ENCODE measurements at regions not wholly inside any gene's neighbourhood (a gene's known extent, or its start where the extent isn't known, plus 50 kb on each side); places are given as distances from the start of the nearest gene placed in this dataset.

GRCh38 chr1:55839221-55839620 is 624.1 kb upstream of the USP24 start:
- no peak for DNase-seq

DNA sequence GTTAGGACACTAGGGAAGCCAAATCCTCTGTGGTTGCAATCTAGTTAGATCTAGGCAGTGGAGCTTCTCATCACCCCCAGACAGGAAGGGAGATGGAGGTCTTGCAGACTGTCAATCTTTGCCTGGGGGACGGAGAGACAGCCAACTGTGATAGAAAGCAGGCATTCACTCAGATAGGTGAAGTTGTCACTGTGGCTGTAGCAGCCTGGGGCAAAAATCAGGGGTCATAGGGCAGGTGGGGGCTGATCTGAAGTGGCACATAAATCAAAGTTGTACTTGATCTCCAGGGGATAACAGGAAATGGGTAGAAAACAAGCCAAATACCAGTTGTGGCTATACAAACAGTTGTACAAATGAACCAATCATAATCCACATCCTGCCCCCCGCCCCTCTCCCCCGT is 620.9 kb upstream of the USP24 start:
- DNase-seq: no peak

DNA sequence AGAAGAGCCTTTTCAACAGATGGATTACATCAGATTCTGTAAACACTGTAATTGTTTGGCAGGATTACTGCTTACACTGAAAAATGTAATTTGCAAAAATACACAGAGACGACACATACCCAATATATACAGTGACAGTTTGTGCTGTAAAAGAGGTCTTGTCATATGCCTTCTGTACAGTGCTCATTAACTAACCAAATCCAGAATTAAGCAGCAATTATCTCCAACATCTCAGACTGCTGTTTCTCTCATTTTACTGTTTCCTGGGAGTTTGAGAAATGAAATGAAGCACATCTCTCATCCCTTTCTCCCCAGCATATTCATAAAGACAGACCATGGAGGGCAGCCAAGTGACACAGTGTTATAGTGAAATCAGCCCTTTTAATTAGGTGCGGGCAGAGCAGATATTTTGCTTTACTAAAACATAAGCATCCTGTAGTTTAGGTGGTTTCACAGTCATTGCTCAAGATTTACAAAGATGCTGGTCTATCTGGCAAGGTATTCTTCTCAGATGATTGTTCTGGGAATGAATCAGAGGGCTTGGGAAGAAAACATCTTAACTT is 618.4 kb upstream of the USP24 start:
- DNase-seq: no peak

DNA sequence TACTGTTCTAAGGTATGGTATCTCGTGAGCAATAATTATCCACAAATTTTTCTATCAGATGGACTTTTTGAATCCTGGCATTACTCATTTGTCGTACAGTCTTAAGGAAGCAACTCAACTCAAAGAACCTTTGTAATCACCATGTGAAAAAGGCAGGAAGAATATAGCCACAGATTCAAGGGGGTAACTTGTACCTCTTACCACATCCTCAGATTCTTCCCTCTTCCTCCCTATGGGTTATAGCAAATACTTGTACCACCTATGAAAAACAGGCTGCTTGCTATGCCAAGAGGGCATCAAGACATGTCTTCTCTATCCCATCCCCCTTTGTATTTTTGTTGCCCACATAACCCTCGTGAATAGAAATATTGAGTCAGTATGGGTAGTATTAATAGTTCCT is 616.6 kb upstream of the USP24 start:
- no peak for DNase-seq

DNA sequence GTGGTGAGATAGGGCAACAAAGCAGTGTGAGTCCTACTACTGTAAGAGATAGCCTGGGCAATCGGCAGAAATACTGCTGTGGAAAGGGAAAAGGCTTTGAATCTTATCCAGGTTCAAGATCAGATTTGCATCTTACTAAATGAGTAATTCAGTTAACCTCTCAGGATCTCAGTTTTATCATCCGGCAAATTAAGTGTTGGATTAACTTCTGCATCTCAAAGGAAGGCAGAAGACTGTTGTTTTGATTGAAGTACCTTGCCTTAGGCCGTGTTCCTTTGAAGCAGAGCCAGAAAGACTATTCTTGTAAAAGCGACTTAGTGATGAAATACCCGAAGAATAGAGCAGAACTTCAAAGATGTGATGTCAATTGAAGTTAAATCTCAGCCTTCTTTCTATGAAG is 612.9 kb upstream of the USP24 start:
- DNase-seq: no peak

DNA sequence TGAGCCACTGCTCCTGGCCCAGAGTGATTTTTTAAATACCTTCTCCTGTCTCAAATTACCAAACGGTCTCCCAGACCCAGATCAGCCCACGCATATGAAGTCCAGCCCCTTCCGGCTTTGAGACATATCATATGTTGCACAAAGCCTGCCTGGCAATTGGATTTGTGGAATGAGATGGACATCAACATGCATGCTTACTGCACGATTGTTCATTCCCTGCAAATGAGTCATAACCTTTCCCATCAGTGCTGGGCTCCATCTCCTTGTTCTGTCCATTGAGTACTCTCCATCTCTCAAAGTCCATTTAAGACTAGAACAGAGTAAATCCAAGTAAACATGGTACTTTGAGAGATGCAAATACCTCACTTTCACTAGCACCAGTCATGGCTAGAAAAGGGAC is 612.2 kb upstream of the USP24 start:
- DNase-seq: no peak

DNA sequence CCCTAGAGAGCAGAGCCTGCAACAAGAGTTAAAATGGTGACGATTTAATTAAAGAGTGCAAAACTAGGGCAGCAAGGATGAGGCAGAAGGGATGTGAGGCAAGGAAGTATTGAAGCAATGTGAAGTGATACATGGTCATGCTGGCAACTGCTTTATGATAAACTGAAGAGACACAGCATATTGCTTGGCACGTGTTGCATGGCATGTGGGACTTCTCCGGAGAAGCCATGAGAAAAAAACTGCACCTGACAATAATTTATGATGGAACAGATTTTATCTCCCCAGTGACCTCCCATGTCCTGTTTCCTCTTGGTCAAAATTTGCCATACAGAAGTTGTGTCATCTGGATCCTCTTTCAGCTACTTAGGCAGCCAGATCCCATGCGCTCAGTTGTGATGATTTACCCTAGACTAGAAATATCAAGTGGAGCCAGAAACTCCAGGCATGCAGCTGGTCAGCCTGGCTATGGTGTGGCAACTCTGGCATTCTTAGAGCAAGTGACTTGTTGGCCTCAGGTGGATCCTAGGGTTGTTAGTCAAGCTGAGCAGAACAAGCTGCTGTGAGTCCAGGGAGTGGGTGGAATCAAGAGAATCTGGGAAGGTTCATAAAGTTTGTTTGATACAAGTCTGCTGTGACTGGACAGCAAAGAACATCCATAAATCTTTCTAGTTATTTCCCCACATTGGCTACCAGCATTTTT is 611.4 kb upstream of the USP24 start:
- DNase-seq: no peak

GRCh38 chr1:55825461-55825860 is 610.3 kb upstream of the USP24 start:
- DNase-seq: no peak

DNA sequence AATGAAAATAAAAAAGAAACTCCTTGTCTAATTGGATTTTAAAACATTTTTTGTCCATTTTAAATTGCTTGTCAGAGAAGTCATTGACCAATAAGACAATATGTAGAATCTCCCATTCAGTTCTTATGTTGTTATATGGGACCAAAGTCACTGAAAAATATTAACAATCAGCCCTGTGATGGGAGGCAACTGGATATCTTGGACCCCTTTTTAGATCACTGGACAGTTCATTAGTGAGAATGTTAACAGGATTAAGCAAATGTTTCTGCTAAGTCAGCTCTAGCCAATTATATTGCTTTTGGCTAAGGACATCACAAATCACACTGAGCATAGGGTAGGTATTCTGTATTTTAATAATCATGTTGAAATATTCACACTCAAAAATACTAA is 609.1 kb upstream of the USP24 start:
- DNase-seq: no peak

GRCh38 chr1:55823541-55824250 is 608.5 kb upstream of the USP24 start:
- no peak for DNase-seq

GRCh38 chr1:55822891-55823290 is 607.7 kb upstream of the USP24 start:
- DNase-seq: no peak

GRCh38 chr1:55821234-55821633 is 606.1 kb upstream of the USP24 start:
- no peak for DNase-seq

- DNase-seq: no peak
Measured at GRCh38 chr1:55820501-55820900, 605.3 kb upstream of the USP24 start.

DNA sequence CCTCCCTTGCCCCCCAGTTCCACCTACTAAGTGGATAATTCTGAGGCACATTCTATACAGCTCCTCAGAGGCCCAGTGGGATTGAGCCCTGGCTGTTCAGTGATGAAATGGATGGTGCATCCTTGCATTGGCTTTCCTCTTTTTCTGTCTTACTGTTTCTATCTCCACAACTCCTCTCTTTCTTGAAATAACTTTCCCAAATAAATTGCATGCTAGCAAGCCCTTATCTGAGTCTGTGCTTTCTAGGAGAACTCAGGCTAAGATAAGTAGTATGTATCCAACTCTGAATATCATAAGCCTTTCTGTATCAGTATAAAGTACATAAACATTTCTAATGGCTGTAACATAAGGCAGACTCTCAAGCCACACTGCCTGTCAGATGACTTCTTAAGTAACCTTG is 603.8 kb upstream of the USP24 start:
- DNase-seq: no peak

GRCh38 chr1:55816456-55817426 is 601.6 kb upstream of the USP24 start:
- DNase-seq: no peak

DNA sequence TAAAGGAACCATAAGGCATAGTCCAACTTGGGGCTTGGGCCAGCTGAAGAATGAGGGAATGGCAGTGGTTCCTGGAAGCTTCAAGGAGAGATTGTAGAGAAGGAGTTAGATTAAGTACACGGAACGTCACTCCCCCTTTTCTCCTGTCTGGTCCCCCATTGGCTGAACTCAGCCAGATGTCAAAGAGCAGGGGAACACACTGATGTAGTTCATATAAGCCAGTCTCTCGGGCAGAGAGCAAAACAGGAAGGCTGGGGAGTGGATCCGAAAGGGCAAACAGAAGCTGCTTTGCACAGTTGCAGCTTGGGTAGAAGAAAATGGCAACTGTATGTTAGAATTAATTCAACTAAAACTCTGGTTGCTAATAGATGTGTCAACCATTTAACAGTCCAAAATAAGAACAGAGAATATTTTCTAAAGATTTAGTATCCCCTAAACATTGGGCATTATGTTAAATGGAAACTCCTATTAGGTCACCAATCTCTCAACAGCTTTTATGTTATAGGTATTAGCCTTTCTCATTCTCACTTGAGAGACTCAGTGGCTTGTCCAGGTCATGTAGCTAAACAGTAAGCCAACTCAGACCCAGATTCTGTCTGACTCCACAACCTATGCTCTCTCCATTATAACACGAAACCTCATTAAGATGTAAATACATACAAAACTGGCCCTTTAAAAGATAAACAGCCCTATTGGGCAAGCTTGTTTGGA is 600.7 kb upstream of the USP24 start:
- no peak for DNase-seq

DNA sequence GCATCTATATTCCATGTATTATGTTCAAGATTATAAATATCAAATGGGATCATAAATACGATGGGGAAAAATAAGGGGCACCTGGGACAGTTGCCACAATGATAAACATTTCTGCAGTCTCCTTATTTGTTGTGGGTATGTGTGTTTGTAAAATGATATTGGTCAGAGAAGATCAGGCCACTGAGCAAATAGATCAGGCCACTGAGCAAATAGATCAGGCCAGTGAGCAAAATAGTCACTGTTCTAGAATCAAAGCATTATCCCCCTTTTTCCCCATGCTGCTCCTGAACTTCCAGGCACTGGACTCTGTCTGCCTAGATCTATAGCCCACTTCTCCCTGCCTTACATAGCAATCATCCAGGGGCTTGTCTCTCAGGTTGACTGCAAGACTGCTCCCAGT is 599.8 kb upstream of the USP24 start:
- no peak for DNase-seq

GRCh38 chr1:55813618-55814017 is 598.5 kb upstream of the USP24 start:
- DNase-seq: no peak

DNA sequence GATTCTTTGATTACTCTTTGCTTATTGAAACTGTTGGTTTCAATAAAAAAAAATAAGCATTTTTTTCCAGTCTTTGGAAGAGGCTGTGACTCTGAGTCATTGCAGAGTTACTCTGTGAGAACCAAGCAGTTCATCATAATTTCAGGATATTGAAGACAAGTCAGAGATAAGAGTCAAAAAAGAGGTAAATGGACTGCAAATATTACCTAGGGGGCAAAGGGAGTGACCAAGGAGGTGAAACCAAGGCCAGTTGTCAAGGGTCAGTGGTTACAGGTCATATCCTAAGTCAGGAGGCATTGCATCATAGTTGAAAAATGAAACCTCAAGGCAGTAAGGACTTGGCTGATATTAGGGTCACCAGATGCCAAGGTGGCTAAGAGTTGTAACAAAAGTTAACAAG is 597.1 kb upstream of the USP24 start:
- no peak for DNase-seq

- no peak for DNase-seq
Measured at GRCh38 chr1:55808263-55808662, 593.1 kb upstream of the USP24 start.

- no peak for DNase-seq
Measured at GRCh38 chr1:55803429-55803828, 588.3 kb upstream of the USP24 start.

DNA sequence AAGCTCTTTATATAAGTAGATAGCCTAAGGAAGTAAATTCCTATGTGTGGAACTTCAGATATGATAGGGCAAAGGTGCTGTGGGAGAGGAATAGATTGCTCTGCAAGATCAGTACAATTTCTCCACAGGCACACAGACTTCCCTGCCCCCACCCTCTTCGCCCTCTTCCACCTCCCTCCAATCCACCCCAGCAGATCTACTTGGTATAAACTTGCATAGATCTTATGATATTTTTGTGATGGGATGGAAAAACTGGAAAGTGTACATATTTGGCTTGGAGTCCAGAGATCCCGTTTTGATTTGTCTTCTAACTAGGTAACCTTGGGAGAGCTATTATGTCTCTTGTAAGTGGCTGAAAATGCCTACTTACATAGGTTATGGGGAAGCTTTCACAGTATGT is 586.3 kb upstream of the USP24 start:
- DNase-seq: no peak

GRCh38 chr1:55800503-55800902 is 585.3 kb upstream of the USP24 start:
- no peak for DNase-seq

Data from stimulated activated CD4-positive, alpha-beta T cell treated with anti-CD3 and anti-CD28 coated beads, Interleukin-4, amount 100 ng/mL, for 4 hours (primary cell).